GM23338 (cell line): ENCODE measurements at regions not wholly inside any gene's neighbourhood (a gene's known extent, or its start where the extent isn't known, plus 50 kb on each side); places are given as distances from the start of the nearest gene placed in this dataset.

Experiments
- CREB1 ChIP-seq: fragments of 250-450 bp; sonication (Bioruptor Pico); IDR thresholded peaks from 2 replicates; pipeline ENCODE4 v1.5.0; 2020; ENCODE audit warnings: low read depth, mild to moderate bottlenecking, moderate library complexity
- CTCF ChIP-seq, 2 experiments: fragments of 200-600 bp in 1 of 2; sonication (generic) in 1 of 2; conservative IDR thresholded peaks; 2 replicates each; pipeline versions ENCODE4 v1.5.1 to v1.6.1; 2016 to 2017; ENCODE audit warnings: antibody characterized with exemption in 2 of 2, low read depth in 2 of 2, mild to moderate bottlenecking in 2 of 2, moderate library complexity in 1 of 2
- EZH2 ChIP-seq: fragments of 200-600 bp; sonication (generic); IDR thresholded peaks from one replicate; pipeline ENCODE4 v1.8.0; 2017; ENCODE audit warnings: antibody characterized with exemption, mild to moderate bottlenecking, low read depth; ENCODE audit not compliant: unreplicated experiment
- EZH2phosphoT487 ChIP-seq: fragments of 200-600 bp; sonication (generic); IDR thresholded peaks from one replicate; pipeline ENCODE4 v1.8.1; 2018; ENCODE audit warnings: antibody characterized with exemption; ENCODE audit not compliant: unreplicated experiment
- JUNB ChIP-seq: IDR thresholded peaks from one replicate; pipeline ENCODE4 v1.6.1; 2016; ENCODE audit warnings: antibody characterized with exemption; ENCODE audit not compliant: unreplicated experiment
- NANOG ChIP-seq: IDR thresholded peaks from 2 replicates; pipeline ENCODE4 v1.6.1; 2016; ENCODE audit warnings: antibody characterized with exemption, borderline replicate concordance
- POLR2AphosphoS5 ChIP-seq: IDR thresholded peaks from 2 replicates; pipeline ENCODE4 v1.6.1; 2016; ENCODE audit warnings: antibody characterized with exemption, low read depth
- REST ChIP-seq: IDR thresholded peaks from one replicate; pipeline ENCODE4 v1.6.1; 2018; ENCODE audit warnings: antibody characterized with exemption; ENCODE audit not compliant: unreplicated experiment
- ZNF114 ChIP-seq: fragments of 250-450 bp; sonication (Bioruptor Pico); IDR thresholded peaks from 2 replicates; pipeline ENCODE4 v1.5.0; 2020; ENCODE audit warnings: mild to moderate bottlenecking, moderate library complexity
- ZNF331 ChIP-seq: fragments of 250-450 bp; sonication (Bioruptor Pico); IDR thresholded peaks from 2 replicates; pipeline ENCODE4 v1.5.0; 2020; ENCODE audit warnings: low read depth, mild to moderate bottlenecking, moderate library complexity

- TF ChIP-seq CTCF (conservative IDR thresholded peaks at IDR 0.05; ENCODE audit: low read depth in 2 of 2) (no peak), EZH2 (no peak), EZH2phosphoT487 (no peak), POLR2AphosphoS5 (no peak), REST (no peak), ZNF114 (no peak), JUNB (no peak), CREB1 (CRISPR knock-in tag) (no peak), NANOG (no peak), ZNF331 (CRISPR knock-in tag) (no peak)
Measured at GRCh38 chr9:7974335-7974960, 174.9 kb upstream of the DMAC1 start.
